ENCODE measurements at regions not wholly inside any gene's neighbourhood (a gene's known extent, or its start where the extent isn't known, plus 50 kb on each side); places are given as distances from the start of the nearest gene placed in this dataset.

- TF ChIP-seq CTCF (IDR thresholded peaks at IDR 0.05; ENCODE audit: poor library complexity, severe bottlenecking): no peak
- TF ChIP-seq REST (IDR thresholded peaks at IDR 0.05; ENCODE audit: borderline replicate concordance): no peak
These were observed 226.5 kb upstream of the TUT7 start for GRCh38 chr9:86580688-86581087.

Measured in neural cell (in vitro differentiated cells).